Psoas muscle (tissue), 7 donors: ENCODE measurements at regions not wholly inside any gene's neighbourhood (a gene's known extent, or its start where the extent isn't known, plus 50 kb on each side); places are given as distances from the start of the nearest gene placed in this dataset.

ENCODE experiments used
- ATAC-seq, 4 donors: fragments of 200-7000 bp; cut with Tn5 transposase; one replicate each; pipeline ENCODE4 v1.9.1; 2020; ENCODE audit warnings: moderate library complexity in 3 of 4, mild to moderate bottlenecking in 2 of 4
- DNase-seq, 2 donors: peaks; one replicate each; pipeline ENCODE4 v3.0.0-alpha.2; 2020
- H3K27ac ChIP-seq: fragments of 200-600 bp; one replicate; pipeline ENCODE4 v1.8.0; 2022
- H3K27me3 ChIP-seq, 3 donors: fragments of 200-600 bp in 1 of 3; one replicate each; pipeline versions ENCODE4 v1.6.1 to v1.8.0; 2013 to 2022; ENCODE audit warnings: low read length in 2 of 3, mild to moderate bottlenecking in 2 of 3, moderate library complexity in 1 of 3; ENCODE audit not compliant: insufficient read depth in 3 of 3
- H3K36me3 ChIP-seq, 2 donors: fragments of 200-600 bp in 1 of 2; one replicate each; pipeline versions ENCODE4 v1.6.1 to v1.8.0; 2013 to 2022; ENCODE audit warnings: low read depth in 1 of 2, mild to moderate bottlenecking in 1 of 2, moderate library complexity in 1 of 2; ENCODE audit not compliant: insufficient read depth in 1 of 2
- H3K4me1 ChIP-seq: fragments of 200-600 bp; one replicate; pipeline ENCODE4 v1.8.0; 2022
- H3K4me3 ChIP-seq: fragments of 200-600 bp; one replicate; pipeline ENCODE4 v1.8.0; 2022; ENCODE audit warnings: mild to moderate bottlenecking
- H3K9me3 ChIP-seq: fragments of 200-600 bp; one replicate; pipeline ENCODE4 v1.8.0; 2022
- WGBS, 3 donors: extraction: QIAGEN DNeasy Blood & Tissue Kit; methylation state at CpG; one replicate each; pipeline versions ENCODE4 v1.1.6 to v1.1.7; 2013; 5-methylcytosine and 5-hydroxymethylcytosine counted together
- intact Hi-C, 2 donors: fragments of 100-400 bp; cut with DNase I; formaldehyde crosslinking; loops; one replicate each; pipeline versions ENCODE4 v1.11.0 to v1.14.2; 2022
- TF ChIP-seq, protein P1 (sequence below): fragments of 200-600 bp; IDR thresholded peaks from one replicate; pipeline ENCODE4 v1.8.0; 2022; ENCODE audit warnings: antibody characterized with exemption
- donor health status: healthy with polysubstance abuse.
- donor health status: DM: no; HTN: no; CAD: no; lungs with moderate emphysema.
- donor health status: Bipolar disorder and iron deficiency.
- donor health status: healthy.
- donor health status: DM: yes; HTN: yes; CAD: no.
- donor health status: DM: no; HTN: no; CAD: no.
- donor health status: DM: yes; HTN: yes; CAD: no.

DNA sequence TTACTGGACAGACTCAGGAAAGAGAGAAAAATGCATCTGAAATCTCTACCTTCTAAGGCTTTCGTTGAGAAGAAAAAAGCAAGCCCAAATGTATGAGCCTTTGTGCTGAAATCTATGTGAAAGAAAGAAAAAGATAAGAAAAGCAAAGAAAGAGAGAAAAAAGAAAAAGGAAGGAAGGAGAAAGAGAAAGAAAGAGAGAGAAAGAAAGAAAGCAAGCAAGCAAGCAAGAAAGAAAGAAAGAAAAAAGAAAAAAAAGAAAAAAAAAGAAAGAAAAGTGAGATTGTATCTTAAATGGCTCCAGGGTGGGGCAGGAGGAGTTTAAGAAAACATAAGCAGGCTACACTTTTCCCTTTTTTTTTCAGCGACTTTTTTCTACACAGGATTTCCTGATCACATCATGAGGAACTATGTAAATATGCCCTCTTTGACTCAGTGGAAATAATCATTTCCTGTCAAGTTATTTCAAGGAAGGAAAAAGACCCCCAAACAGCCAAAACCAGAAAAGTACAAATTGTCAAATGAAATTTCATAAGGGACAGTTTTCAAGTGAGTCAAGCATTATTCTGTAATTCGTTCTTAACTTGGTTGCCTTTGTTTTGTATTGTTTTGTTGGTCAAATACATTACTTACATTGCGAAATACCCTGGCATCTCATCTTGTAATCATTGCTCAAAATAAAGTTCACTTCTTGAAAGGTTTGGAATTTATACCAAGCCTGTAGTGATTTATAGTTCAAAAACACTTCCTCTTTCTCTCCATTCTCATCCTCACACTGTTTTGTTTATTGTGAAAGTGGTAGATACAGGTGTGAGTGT is 79.5 kb upstream of the RNF217 start:
- Histone ChIP-seq H3K36me3 (peaks cover 0 to 11% of the 10 kb centered on the region in 2 donors), H3K4me1 (peaks cover 6% of the 10 kb centered on the region), H3K27me3 (no peaks in the 10 kb centered on the region), H3K9me3 (no peaks in the 10 kb centered on the region), H3K4me3 (no peak overlapping the region), H3K27ac (no peak overlapping the region)
- no peak for DNase-seq
- TF ChIP-seq, protein P1, sequence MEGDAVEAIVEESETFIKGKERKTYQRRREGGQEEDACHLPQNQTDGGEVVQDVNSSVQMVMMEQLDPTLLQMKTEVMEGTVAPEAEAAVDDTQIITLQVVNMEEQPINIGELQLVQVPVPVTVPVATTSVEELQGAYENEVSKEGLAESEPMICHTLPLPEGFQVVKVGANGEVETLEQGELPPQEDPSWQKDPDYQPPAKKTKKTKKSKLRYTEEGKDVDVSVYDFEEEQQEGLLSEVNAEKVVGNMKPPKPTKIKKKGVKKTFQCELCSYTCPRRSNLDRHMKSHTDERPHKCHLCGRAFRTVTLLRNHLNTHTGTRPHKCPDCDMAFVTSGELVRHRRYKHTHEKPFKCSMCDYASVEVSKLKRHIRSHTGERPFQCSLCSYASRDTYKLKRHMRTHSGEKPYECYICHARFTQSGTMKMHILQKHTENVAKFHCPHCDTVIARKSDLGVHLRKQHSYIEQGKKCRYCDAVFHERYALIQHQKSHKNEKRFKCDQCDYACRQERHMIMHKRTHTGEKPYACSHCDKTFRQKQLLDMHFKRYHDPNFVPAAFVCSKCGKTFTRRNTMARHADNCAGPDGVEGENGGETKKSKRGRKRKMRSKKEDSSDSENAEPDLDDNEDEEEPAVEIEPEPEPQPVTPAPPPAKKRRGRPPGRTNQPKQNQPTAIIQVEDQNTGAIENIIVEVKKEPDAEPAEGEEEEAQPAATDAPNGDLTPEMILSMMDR, result no peak
- 37 to 49% (median 42%) methylated on average over 4 of the region's 4 CpGs for WGBS, 3 donors
- peak in 1 of 4 donors; percentile 22 for ATAC-seq
- intact Hi-C loops, result no loop called here

DNA sequence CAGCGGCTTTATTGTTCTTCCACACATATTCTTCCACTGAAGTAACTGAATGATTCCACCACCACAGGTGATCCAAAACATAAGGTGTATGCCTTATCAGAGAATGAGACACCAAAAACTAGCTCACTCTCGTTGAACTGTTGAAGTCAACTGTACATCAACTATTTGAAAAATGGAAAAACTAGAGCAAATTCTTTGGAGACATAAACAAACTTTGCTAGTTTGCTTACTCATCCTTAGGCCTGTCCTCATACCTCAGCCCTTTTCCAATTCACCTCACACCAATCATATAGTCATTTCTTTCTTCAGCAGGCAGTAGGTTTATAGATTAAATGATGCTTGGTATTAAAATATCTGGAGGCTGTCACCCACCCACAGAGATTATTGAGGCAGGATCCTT is 77.1 kb upstream of the RNF217 start:
- peaks cover 0 to 10% of the 10 kb centered on the region in 2 donors for H3K36me3 ChIP-seq
- H3K9me3 ChIP-seq, result no peaks in the 10 kb centered on the region
- no peak overlapping the region for H3K27ac ChIP-seq
- intact Hi-C loops, result no loop called here
- WGBS, 3 donors, result 89 to 90% (median 89%) methylated on average over 2 of the region's 2 CpGs
- TF ChIP-seq, protein P1, result no peak
- DNase-seq (no peak), ATAC-seq (no peak)
- no peaks in the 10 kb centered on the region for H3K27me3 ChIP-seq
- no peak overlapping the region for H3K4me3 ChIP-seq
- peaks cover 17% of the 10 kb centered on the region for H3K4me1 ChIP-seq

DNA sequence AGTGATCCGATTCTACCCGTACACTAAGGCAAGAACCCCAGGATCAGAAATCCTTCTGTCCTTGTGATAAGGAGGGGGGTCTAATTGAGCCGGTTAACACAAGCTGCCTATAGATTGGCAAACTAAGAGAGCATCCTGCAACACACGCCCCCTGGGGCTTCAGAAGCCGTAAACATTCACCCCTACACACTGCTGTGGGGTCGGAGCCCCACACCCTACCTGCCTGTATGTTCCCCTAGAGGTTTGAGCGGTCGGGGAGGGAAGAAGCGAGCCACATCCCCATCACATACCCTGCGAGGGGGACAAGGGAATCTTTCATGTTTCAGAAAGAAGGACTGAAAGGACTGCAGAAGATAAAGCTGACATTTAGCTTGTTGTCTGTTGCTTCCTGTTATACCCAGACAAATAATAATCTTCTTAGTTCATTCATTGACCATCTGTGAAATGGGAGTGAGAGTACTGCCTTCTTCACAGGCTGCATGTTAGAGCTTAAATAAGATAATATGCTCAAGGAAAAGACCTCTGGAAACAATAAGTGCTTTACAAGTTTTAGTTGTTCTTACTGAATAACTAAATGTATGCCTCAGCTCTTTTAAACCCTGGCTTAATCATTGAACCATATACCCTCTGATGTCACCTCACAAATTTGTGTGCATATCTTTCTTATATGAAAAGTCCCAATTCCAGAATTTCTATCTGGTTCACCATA is 74.2 kb upstream of the RNF217 start:
- intact Hi-C loops, result no loop called here
- H3K4me3 ChIP-seq, result no peak overlapping the region
- no peak overlapping the region for H3K27ac ChIP-seq
- 83 to 93% (median 90%) methylated on average over 10 of the region's 10 CpGs for WGBS, 3 donors
- TF ChIP-seq, protein P1, result no peak
- H3K9me3 ChIP-seq, result no peaks in the 10 kb centered on the region
- DNase-seq (no peak), ATAC-seq (peak in 1 of 4 donors; percentile 21)
- peaks cover 10% of the 10 kb centered on the region for H3K4me1 ChIP-seq
- H3K36me3 ChIP-seq, result no peaks in the 10 kb centered on the region
- no peaks in the 10 kb centered on the region for H3K27me3 ChIP-seq

DNA sequence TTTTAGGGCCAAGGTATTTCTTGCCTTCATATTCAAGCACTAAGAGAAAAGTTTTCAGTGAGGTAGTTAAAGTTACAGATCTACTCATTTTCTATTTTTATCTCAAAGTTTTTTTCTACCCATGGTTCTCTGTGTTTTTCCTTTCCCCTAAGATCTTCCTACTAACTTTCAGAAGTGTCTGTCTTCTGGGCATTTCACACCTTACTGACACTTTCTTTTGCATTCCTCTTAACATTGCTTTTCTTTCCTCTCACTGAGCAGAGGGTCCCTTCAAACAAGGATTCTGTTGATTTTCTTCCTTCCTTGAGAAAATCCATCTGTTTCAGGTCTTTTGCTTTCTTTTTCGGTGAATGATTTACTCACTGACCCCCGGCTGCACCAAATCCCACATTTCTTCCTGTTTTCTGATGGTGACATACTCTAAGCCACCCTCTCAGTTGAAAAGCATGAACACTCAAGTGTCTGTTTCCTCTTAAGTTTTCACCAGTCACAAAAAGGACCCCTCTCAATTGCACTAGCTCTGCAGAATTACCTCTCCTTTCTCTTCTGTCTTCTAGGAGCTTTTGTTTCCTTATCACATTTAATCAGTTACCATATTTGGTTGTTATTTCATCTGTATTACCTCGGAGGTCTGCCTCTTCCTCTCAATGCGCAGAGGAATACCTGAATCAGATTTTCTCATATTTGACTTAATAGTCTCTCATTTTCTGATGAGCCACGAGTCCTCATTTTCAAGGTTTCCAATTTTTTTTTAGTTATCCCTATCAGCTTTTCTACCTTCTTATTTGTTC is 73.5 kb upstream of the RNF217 start:
- ATAC-seq (no peak), DNase-seq (no peak)
- Histone ChIP-seq H3K4me3 (no peak overlapping the region), H3K27me3 (no peaks in the 10 kb centered on the region), H3K36me3 (no peaks in the 10 kb centered on the region), H3K9me3 (no peaks in the 10 kb centered on the region), H3K4me1 (peaks cover 10% of the 10 kb centered on the region), H3K27ac (no peak overlapping the region)
- TF ChIP-seq, protein P1, result no peak
- WGBS, 3 donors, result 40 to 48% (median 45%) methylated on average over 5 of the region's 5 CpGs
- intact Hi-C loops, result no loop called here
